ENCODE measurements at regions not wholly inside any gene's neighbourhood (a gene's known extent, or its start where the extent isn't known, plus 50 kb on each side); places are given as distances from the start of the nearest gene placed in this dataset.

DNA sequence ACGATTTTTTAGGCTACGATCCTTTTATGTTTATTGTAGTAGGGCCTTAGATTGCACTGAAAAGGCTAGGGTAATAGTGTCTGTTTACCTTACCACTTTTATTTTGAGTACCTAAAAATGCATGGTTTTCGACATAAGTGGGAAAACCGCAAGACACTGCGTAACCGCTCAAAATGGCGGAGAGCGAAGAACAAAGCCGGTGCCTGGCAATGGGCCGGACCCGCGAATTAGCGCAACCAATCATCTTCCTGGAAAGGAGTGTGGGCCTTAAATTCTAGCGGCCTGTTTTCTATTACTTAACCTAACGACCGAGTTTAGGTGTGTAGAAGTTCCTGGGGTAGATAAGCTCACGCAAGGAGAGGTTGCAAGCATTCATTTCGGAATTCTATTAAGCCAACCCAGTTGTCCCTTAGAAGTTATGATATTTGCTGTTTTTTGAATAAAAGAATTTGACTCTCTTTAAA lies 118.0 kb downstream of the HFE start:
- TF ChIP-seq CTCF (conservative IDR thresholded peaks at IDR 0.05) = no peak
- Histone ChIP-seq H3K23me2 (ENCODE audit: insufficient read length, low read depth, low read length, poor library complexity, severe bottlenecking) (peaks cover 3% of the 10 kb centered on the region), H2BK120ac (ENCODE audit: low read depth, low read length, poor library complexity, severe bottlenecking) (no peak overlapping the region), H3K27me3 (ENCODE audit: insufficient read depth, low read length) (no peaks in the 10 kb centered on the region), H3K4me1 (ENCODE audit: insufficient read depth, low read length) (peaks cover 2% of the 10 kb centered on the region; the same call in 1 of the 2 replicates), H3K56ac (ENCODE audit: insufficient read length, low read depth, low read length) (peak overlapping the region; percentile 4), H2AK5ac (ENCODE audit: insufficient read length, low read length) (no peak overlapping the region), H2BK12ac (ENCODE audit: insufficient read length, low read depth, low read length) (no peak overlapping the region), H4K91ac (ENCODE audit: insufficient read length, low read depth, low read length) (no peak overlapping the region), H3K14ac (ENCODE audit: insufficient read depth, low read length) (no peak overlapping the region; the same call in 1 of the 2 replicates), H2AFZ (ENCODE audit: low read length) (no peak overlapping the region), H3K79me1 (ENCODE audit: insufficient read depth, low read depth, low read length, poor library complexity, severe bottlenecking) (no peaks in the 10 kb centered on the region), H3T11ph (ENCODE audit: low read length) (no peak overlapping the region), H4K8ac (replicated peaks; ENCODE audit: insufficient read length, low read depth, low read length) (no peak overlapping the region), H3K9ac (ENCODE audit: extremely low read depth, insufficient read length, low read length) (peak overlapping the region; percentile 99), H3K18ac (ENCODE audit: insufficient read length, low read depth, low read length) (no peak overlapping the region), H2BK15ac (ENCODE audit: low read depth, low read length) (no peak overlapping the region), H2BK5ac (ENCODE audit: insufficient read length, low read length) (no peak overlapping the region), H3K4me2 (ENCODE audit: insufficient read depth, insufficient read length, low read length) (peak overlapping the region; percentile 75), H3K27ac (ENCODE audit: insufficient read length, low read depth, low read length) (peak overlapping the region; percentile 92), H4K5ac (ENCODE audit: insufficient read length, low read depth, low read length) (no peak overlapping the region), H3K23ac (ENCODE audit: insufficient read length, low read depth, low read length) (no peak overlapping the region), H3K79me2 (ENCODE audit: insufficient read depth, low read length) (no peaks in the 10 kb centered on the region), H3K9me3 (ENCODE audit: control insufficient read depth, low read depth, low read length) (no peaks in the 10 kb centered on the region), H3K4ac (ENCODE audit: low read depth, low read length) (no peak overlapping the region), H4K20me1 (ENCODE audit: control insufficient read depth, insufficient read depth, insufficient read length) (no peaks in the 10 kb centered on the region), H2BK20ac (ENCODE audit: low read depth, low read length, poor library complexity, severe bottlenecking) (no peak overlapping the region)
- peaks cover 0 to 3% (median 0%) of the 10 kb centered on the region in 3 experiments; a peak in 2 of 7 replicates for H3K36me3 Mint-ChIP-seq (ENCODE audit: insufficient read depth in 1 of 3, low read depth in 3 of 3)
- peaks cover 23 to 28% of the 10 kb centered on the region in 2 experiments for H3K4me1 Mint-ChIP-seq
- peak; percentile 67 for DNase-seq
- no CpG with 5 or more reads among the region's 18 CpGs for WGBS (ENCODE audit: extremely low coverage, insufficient read length, low lambda C conversion rate)
- no peaks in the 10 kb centered on the region; a peak in 2 of 5 replicates for H3K9me3 Mint-ChIP-seq
- H3K27me3 Mint-ChIP-seq (ENCODE audit: low read depth) = peaks cover 5% of the 10 kb centered on the region
- no peak overlapping the region for H3K4me3 Mint-ChIP-seq
- no peak overlapping the region for H3K27ac Mint-ChIP-seq

Data from H9 (cell line).